Lower leg skin (tissue), 3 donors: ENCODE measurements at regions not wholly inside any gene's neighbourhood (a gene's known extent, or its start where the extent isn't known, plus 50 kb on each side); places are given as distances from the start of the nearest gene placed in this dataset.

Source experiments
- POLR2A ChIP-seq, 2 donors: fragments of 450-650 bp; IDR thresholded peaks; one replicate each; pipeline ENCODE4 v1.6.1; 2016 to 2017; ENCODE audit warnings: antibody characterized with exemption in 2 of 2, mild to moderate bottlenecking in 1 of 2, moderate library complexity in 1 of 2
- TF ChIP-seq, protein P1 (sequence below), 3 donors: fragments of 450-650 bp; IDR thresholded peaks; one replicate each; pipeline ENCODE4 v1.5.1; 2016; ENCODE audit warnings: antibody characterized with exemption in 3 of 3, mild to moderate bottlenecking in 3 of 3, moderate library complexity in 2 of 3

DNA sequence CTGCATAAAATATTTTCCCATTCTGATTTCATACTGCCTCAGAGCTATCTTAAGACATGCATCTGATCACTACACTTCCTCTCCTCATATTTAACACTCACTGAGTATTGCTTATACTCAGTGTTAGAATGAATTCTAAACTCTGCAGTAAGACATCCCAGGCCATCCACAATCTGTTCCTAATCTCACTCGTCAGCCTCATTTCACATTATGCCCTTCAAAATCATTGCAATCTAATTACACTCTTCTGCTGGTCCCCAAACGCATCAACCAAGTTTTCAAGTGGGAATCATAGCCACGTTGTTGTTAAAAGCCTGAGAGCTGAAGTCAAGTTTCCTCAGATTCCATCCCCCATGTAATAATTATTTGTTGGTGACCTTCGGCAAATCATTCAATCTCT lies 1177.9 kb downstream of the ARAP2 start:
- TF ChIP-seq POLR2A (IDR thresholded peaks at IDR 0.05) = no peak
- TF ChIP-seq, protein P1, sequence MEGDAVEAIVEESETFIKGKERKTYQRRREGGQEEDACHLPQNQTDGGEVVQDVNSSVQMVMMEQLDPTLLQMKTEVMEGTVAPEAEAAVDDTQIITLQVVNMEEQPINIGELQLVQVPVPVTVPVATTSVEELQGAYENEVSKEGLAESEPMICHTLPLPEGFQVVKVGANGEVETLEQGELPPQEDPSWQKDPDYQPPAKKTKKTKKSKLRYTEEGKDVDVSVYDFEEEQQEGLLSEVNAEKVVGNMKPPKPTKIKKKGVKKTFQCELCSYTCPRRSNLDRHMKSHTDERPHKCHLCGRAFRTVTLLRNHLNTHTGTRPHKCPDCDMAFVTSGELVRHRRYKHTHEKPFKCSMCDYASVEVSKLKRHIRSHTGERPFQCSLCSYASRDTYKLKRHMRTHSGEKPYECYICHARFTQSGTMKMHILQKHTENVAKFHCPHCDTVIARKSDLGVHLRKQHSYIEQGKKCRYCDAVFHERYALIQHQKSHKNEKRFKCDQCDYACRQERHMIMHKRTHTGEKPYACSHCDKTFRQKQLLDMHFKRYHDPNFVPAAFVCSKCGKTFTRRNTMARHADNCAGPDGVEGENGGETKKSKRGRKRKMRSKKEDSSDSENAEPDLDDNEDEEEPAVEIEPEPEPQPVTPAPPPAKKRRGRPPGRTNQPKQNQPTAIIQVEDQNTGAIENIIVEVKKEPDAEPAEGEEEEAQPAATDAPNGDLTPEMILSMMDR (IDR thresholded peaks at IDR 0.05) = no peak
